ENCODE measurements at regions not wholly inside any gene's neighbourhood (a gene's known extent, or its start where the extent isn't known, plus 50 kb on each side); places are given as distances from the start of the nearest gene placed in this dataset.
"Not testable (repeated sequence)": the region's sequence is repeated elsewhere in the genome, so short reads cannot be mapped to it uniquely, and the experiment has no call there.

- DNase-seq: no peak
These were observed 542.1 kb upstream of the TUSC1 start for GRCh38 chr9:26220367-26220766.

GRCh38 chr9:26219961-26220360 lies 541.7 kb upstream of the TUSC1 start:
- no peak for DNase-seq

- DNase-seq: no peak
These were observed 538.5 kb upstream of the TUSC1 start for GRCh38 chr9:26216702-26217101.

GRCh38 chr9:26214713-26215444 lies 536.6 kb upstream of the TUSC1 start:
- DNase-seq: not testable (repeated sequence)

- DNase-seq: no peak
These were observed 532.2 kb upstream of the TUSC1 start for GRCh38 chr9:26210338-26210851.

- DNase-seq: no peak
These were observed 527.0 kb upstream of the TUSC1 start for GRCh38 chr9:26205261-26205660.

GRCh38 chr9:26193237-26193636 lies 515.0 kb upstream of the TUSC1 start:
- DNase-seq: no peak

GRCh38 chr9:26191711-26192110 lies 513.5 kb upstream of the TUSC1 start:
- no peak for DNase-seq

- no peak for DNase-seq
These were observed 503.6 kb upstream of the TUSC1 start for GRCh38 chr9:26181836-26182235.

- no peak for DNase-seq
These were observed 498.4 kb upstream of the TUSC1 start for GRCh38 chr9:26176628-26177027.

GRCh38 chr9:26175264-26175663 lies 497.0 kb upstream of the TUSC1 start:
- no peak for DNase-seq

- no peak for DNase-seq
These were observed 494.1 kb upstream of the TUSC1 start for GRCh38 chr9:26172301-26172700.

- no peak for DNase-seq
These were observed 493.4 kb upstream of the TUSC1 start for GRCh38 chr9:26171691-26172090.

- DNase-seq: no peak
These were observed 491.9 kb upstream of the TUSC1 start for GRCh38 chr9:26170190-26170589.

GRCh38 chr9:26169708-26170107 lies 491.5 kb upstream of the TUSC1 start:
- DNase-seq: no peak

- DNase-seq: no peak
These were observed 488.3 kb upstream of the TUSC1 start for GRCh38 chr9:26166537-26166936.

GRCh38 chr9:26165426-26165825 lies 487.2 kb upstream of the TUSC1 start:
- DNase-seq: no peak

GRCh38 chr9:26163931-26164330 lies 485.7 kb upstream of the TUSC1 start:
- no peak for DNase-seq

GRCh38 chr9:26159575-26160392 lies 481.5 kb upstream of the TUSC1 start:
- no peak for DNase-seq

- DNase-seq: no peak
These were observed 480.4 kb upstream of the TUSC1 start for GRCh38 chr9:26158631-26159150.

- DNase-seq: no peak
These were observed 479.2 kb upstream of the TUSC1 start for GRCh38 chr9:26157411-26157810.

- DNase-seq: no peak
These were observed 474.1 kb upstream of the TUSC1 start for GRCh38 chr9:26152350-26152749.

GRCh38 chr9:26148128-26148527 lies 469.9 kb upstream of the TUSC1 start:
- DNase-seq: no peak

GRCh38 chr9:26145938-26146337 lies 467.7 kb upstream of the TUSC1 start:
- DNase-seq: no peak
